Keratinocyte (primary cell): ENCODE measurements at regions not wholly inside any gene's neighbourhood (a gene's known extent, or its start where the extent isn't known, plus 50 kb on each side); places are given as distances from the start of the nearest gene placed in this dataset.

ENCODE experiments used
- DNase-seq: peaks from one replicate; pipeline ENCODE4 v3.0.0-alpha.2; 2011; ENCODE audit warnings: low read depth, missing footprints, low spot score
- FAIRE-seq: peaks from 2 replicates; lab custom pipeline; 2011; peaks lifted over from hg19 to GRCh38; lab: Jason Lieb, UNC
- H2AFZ ChIP-seq: 2 replicates; pipeline ENCODE4 v1.6.0; 2012; ENCODE audit warnings: low read length, control low read depth, inconsistent platforms; ENCODE audit not compliant: control insufficient read depth
- H3K27ac ChIP-seq: 2 replicates; pipeline ENCODE4 v1.5.1; 2011; ENCODE audit warnings: low read length; ENCODE audit not compliant: control insufficient read depth, insufficient read depth
- H3K27me3 ChIP-seq: 3 replicates; pipeline ENCODE4 v1.6.0; 2011; ENCODE audit warnings: low read length; ENCODE audit not compliant: control insufficient read depth, insufficient read depth; ENCODE audit errors: extremely low read depth
- H3K36me3 ChIP-seq, 2 experiments: 2 replicates in 1 of 2; 3 replicates in 1 of 2; pipeline ENCODE4 v1.5.1; 2011; ENCODE audit warnings: low read length in 2 of 2, mild to moderate bottlenecking in 1 of 2; ENCODE audit not compliant: control insufficient read depth in 2 of 2, insufficient read depth in 2 of 2; ENCODE audit errors: extremely low read depth in 1 of 2
- H3K4me1 ChIP-seq: 3 replicates; pipeline ENCODE4 v1.5.1; 2011; ENCODE audit warnings: low read length; ENCODE audit not compliant: control insufficient read depth, insufficient read depth; ENCODE audit errors: extremely low read depth
- H3K4me2 ChIP-seq: 3 replicates; pipeline ENCODE4 v1.6.0; 2011; ENCODE audit warnings: low read depth, low read length; ENCODE audit not compliant: control insufficient read depth, insufficient read depth; ENCODE audit errors: extremely low read depth
- H3K4me3 ChIP-seq, 3 experiments: fragments of 200-600 bp in 1 of 3; sonication (generic) in 1 of 3; 2 replicates in 2 of 3; 3 replicates in 1 of 3; pipeline ENCODE4 v1.5.1; 2011 to 2016; ENCODE audit warnings: low read length in 3 of 3, mild to moderate bottlenecking in 3 of 3, control low read depth in 2 of 3, inconsistent platforms in 1 of 3, low read depth in 1 of 3, mixed read lengths in 1 of 3, mixed run types in 1 of 3, moderate library complexity in 1 of 3; ENCODE audit not compliant: control insufficient read depth in 2 of 3, insufficient read depth in 2 of 3; ENCODE audit errors: extremely low read depth in 1 of 3
- H3K79me2 ChIP-seq: 2 replicates; pipeline ENCODE4 v1.6.0; 2012; ENCODE audit warnings: low read length; ENCODE audit not compliant: control insufficient read depth, insufficient read depth
- H3K9ac ChIP-seq: 3 replicates; pipeline ENCODE4 v1.6.0; 2011; ENCODE audit warnings: low read length; ENCODE audit not compliant: control insufficient read depth, insufficient read depth; ENCODE audit errors: extremely low read depth
- H3K9me1 ChIP-seq: 3 replicates; pipeline ENCODE4 v1.6.0; 2011; ENCODE audit warnings: low read length; ENCODE audit not compliant: control insufficient read depth, insufficient read depth; ENCODE audit errors: extremely low read depth
- H3K9me3 ChIP-seq: 2 replicates; pipeline ENCODE4 v1.5.1; 2012; ENCODE audit warnings: low read depth, low read length; ENCODE audit not compliant: control insufficient read depth
- H4K20me1 ChIP-seq: 3 replicates; pipeline ENCODE4 v1.6.0; 2011; ENCODE audit warnings: low read length; ENCODE audit not compliant: control insufficient read depth, insufficient read depth; ENCODE audit errors: extremely low read depth
- CTCF ChIP-seq, 3 experiments: IDR thresholded peaks in 1 of 3; conservative IDR thresholded peaks in 1 of 3; optimal IDR thresholded peaks in 1 of 3; 2 replicates in 2 of 3; 3 replicates in 1 of 3; pipeline versions ENCODE3 to v1.5.1; 2011; ENCODE audit warnings: low read length in 3 of 3, mild to moderate bottlenecking in 3 of 3, moderate library complexity in 2 of 3, control low read depth in 1 of 3, inconsistent platforms in 1 of 3; ENCODE audit not compliant: insufficient read depth in 2 of 3; ENCODE audit errors: extremely low read depth in 1 of 3
- EZH2 ChIP-seq: IDR thresholded peaks from one replicate; pipeline ENCODE4 v1.6.1; 2012; ENCODE audit warnings: inconsistent platforms, mild to moderate bottlenecking, low read length, moderate library complexity
- dilution Hi-C: fragments of 300-500 bp; cut with MboI; formaldehyde crosslinking; loops from one replicate; pipeline ENCODE4 v1.7.0; 2020; ENCODE audit warnings: low sequenced_read_pairs; ENCODE audit not compliant: extremely low pct_ligation_motif_present

- DNase-seq: no peak
- dilution Hi-C loops: no loop called here
These were observed 452.3 kb upstream of the RAG2 start for GRCh38 chr11:37050311-37050710.

GRCh38 chr11:37040921-37041320 is 442.9 kb upstream of the RAG2 start:
- no peaks in the 10 kb centered on the region for H3K9me1 ChIP-seq
- no peak overlapping the region for H3K4me2 ChIP-seq
- FAIRE-seq (no peak), DNase-seq (no peak)
- dilution Hi-C loops: no loop called here
- H3K9me3 ChIP-seq: no peaks in the 10 kb centered on the region
- no peaks in the 10 kb centered on the region for H3K4me1 ChIP-seq
- no peak overlapping the region for H2AFZ ChIP-seq
- H3K9ac ChIP-seq: no peak overlapping the region
- no peak overlapping the region for H3K4me3 ChIP-seq
- no peak for TF ChIP-seq CTCF (optimal IDR thresholded peaks at IDR 0.05 in 1 of 3, IDR thresholded peaks at IDR 0.05 in 1 of 3, conservative IDR thresholded peaks at IDR 0.05 in 1 of 3; ENCODE audit: extremely low read depth in 1 of 3, insufficient read depth in 2 of 3, low read length in 3 of 3)
- TF ChIP-seq EZH2: no peak
- no peak overlapping the region for H3K27ac ChIP-seq
- no peaks in the 10 kb centered on the region for H3K27me3 ChIP-seq
- H3K79me2 ChIP-seq: no peaks in the 10 kb centered on the region
- no peaks in the 10 kb centered on the region for H4K20me1 ChIP-seq
- no peaks in the 10 kb centered on the region for H3K36me3 ChIP-seq

More at GRCh38 chr11:37050311-37050710, 452.3 kb upstream of the RAG2 start:
- Histone ChIP-seq H3K27ac (no peak overlapping the region), H3K4me2 (no peak overlapping the region), H3K36me3 (no peaks in the 10 kb centered on the region), H3K9me3 (no peaks in the 10 kb centered on the region), H2AFZ (no peak overlapping the region), H3K79me2 (no peaks in the 10 kb centered on the region), H3K4me1 (no peaks in the 10 kb centered on the region), H3K27me3 (no peaks in the 10 kb centered on the region), H3K9ac (no peak overlapping the region), H4K20me1 (no peaks in the 10 kb centered on the region), H3K9me1 (no peaks in the 10 kb centered on the region), H3K4me3 (no peak overlapping the region)
- TF ChIP-seq EZH2: no peak
- no peak for TF ChIP-seq CTCF (optimal IDR thresholded peaks at IDR 0.05 in 1 of 3, IDR thresholded peaks at IDR 0.05 in 1 of 3, conservative IDR thresholded peaks at IDR 0.05 in 1 of 3; ENCODE audit: extremely low read depth in 1 of 3, insufficient read depth in 2 of 3, low read length in 3 of 3)
- FAIRE-seq: no peak
